CD4-positive, alpha-beta T cell treated with Interleukin-6 at 100 ng/mL for 8 hours (primary cell): ENCODE measurements at regions not wholly inside any gene's neighbourhood (a gene's known extent, or its start where the extent isn't known, plus 50 kb on each side); places are given as distances from the start of the nearest gene placed in this dataset.

ENCODE experiments used
- DNase-seq: peaks from one replicate; pipeline ENCODE4 v3.0.0-alpha.2; 2020; ENCODE audit warnings: mixed read lengths, low spot score

DNA sequence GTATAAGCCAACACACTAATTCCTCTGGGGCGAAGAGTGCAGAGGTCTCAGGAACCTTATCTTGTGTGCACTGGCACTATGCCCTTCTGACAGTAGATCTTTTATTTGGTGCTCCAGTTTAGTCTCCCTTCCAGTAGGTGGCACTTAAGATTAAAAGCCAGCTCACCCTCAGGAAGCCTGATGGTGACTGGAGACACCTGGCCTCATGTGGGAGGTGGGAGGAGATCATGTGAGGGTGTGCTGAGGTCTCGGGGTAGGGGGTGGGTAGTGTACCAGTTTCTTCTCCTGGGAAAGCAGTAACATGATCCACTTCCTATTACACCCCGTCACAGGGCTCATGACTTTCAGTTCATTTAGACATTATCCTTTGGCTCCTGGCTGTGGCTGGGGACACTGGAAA lies 654.9 kb downstream of the ADCYAP1 start:
- DNase-seq: no peak

DNA sequence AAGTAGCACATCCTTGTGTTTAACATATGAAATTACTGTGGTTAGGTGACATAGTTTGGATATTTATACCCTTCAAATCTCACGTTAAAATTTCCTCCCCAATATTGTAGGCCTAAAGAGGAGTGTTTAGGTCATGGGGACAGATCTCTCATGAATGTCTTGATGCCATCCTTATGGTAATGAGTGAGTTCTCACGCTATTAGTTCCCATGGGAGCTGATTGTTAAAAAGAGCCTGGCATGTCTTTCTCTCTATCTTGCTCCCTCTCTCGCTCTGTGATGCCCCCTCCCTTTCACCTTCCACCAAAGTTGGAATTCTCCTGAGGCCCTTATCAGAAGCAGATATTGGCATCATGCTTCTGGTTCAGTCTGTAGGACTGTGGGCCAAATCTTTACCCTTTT lies 660.1 kb downstream of the ADCYAP1 start:
- no peak for DNase-seq

DNA sequence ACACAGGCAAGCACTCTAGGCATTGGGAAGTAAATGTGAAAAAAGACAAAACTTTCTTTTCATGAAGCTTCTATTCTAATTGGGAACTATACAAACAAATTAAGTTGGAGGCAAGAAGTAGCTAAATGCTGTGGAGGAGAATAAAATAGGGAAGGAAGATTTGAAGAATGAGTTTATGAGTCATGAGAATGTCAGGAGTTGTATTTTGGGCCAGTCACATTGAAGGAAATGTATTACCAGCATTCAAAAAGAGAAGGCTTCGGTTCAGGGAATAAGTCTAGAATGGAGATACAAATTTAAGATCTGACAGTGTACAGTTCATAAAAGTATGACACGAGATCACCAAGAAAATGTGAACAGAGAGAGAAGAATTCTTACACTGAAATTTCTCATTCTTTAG lies 666.5 kb downstream of the ADCYAP1 start:
- DNase-seq: no peak

DNA sequence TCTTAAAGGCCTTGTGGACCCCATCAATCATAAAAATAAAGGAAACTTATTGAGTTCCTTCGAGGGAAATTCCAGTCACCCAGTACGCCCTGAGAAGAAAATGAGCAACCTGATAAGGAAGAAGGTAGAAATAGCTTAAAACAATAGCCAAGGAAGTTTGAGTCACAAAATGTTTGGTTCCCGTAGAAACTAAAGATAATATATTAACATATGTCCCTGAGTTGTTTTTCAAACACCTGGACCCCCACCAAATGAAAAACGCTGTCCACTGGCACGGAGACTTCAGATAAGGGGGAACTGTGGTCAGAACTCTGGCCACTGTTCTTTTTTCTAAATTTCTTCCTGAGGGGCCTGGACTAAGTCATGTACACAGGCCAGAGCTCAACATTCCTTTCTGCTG lies 669.1 kb downstream of the ADCYAP1 start:
- DNase-seq: no peak

DNA sequence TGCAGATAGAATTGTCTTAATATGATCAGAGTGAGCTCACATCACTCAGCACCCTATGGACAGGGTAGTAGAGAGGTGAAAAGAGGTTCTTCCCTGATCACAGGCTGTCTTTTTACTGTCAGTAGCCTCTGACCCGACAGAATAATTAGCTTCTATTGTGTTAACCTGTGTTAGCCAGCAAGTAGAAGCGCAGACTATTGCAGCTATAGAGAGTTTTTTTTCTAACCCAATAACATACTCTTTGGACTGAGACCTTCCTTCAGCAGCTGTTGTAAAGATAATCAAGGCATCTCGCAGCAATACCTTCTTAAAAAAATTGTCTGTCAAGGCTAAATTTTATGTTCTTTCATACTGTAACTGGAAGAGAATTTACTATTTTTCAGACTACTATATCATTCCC lies 670.4 kb downstream of the ADCYAP1 start:
- DNase-seq: no peak

DNA sequence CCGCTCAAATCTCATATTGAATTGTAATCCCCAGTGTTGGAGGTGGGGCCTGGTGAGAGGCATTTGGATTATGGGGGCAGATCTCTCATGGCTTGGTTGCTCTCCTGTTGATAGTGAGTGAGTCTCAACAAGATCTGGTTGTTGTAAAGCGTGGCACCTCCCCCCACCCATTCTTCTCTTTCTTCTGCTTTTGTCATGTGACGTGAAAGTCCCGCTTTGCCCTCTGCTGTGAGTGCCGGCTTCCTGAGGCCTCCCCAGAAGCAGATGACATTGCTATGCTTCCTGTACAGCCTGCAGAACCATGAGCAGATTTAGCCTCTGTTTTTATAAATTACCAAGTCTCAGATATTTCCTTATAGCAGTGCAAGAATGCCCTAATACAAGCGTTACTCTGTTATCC lies 673.8 kb downstream of the ADCYAP1 start:
- DNase-seq: no peak

DNA sequence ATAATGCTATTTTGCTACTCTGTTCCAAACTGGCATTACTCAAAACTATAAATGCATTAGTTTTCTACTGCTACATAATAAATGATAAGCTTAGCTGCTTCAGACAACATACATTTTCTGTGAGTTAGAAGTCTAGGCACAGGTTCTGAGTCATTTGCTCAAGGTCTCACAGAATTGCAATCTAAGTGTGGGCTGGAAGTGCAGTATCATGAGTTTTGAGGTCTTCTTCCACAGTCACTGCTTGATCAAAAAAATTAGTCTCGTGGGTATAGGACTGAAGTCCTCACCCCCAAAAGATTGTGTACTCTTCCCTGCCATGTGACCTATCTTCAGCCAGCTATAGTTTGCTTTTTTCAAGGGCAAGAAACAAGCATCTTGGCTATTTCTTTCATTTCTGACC lies 676.9 kb downstream of the ADCYAP1 start:
- no peak for DNase-seq

DNA sequence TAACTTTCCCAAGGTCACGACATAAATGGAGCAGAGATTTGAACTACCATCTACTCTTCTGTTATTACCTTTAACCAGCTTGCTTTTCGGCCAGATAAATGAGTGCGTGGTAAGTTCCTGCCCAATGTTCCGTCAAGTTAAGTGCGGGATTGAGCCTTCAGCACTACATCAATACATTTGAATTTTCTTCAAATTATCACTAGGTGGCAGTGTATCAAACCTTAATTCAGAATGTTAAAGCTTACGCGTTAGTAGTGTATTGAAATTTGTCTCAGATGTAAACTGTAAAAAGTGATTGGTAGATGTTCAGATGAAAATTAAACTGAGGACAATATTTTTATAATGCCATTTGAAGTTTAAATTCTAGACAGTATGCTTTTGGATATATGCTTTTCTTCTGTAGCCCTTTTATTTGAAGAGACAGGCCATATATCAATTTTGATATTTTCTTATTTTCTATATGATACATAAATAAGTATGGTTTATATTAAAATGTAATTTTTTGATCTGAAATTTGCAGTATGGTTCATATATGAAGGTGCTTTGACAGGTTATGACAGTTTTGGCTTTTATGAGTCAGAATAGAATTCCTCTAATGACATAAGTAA lies 681.3 kb downstream of the ADCYAP1 start:
- DNase-seq: no peak

DNA sequence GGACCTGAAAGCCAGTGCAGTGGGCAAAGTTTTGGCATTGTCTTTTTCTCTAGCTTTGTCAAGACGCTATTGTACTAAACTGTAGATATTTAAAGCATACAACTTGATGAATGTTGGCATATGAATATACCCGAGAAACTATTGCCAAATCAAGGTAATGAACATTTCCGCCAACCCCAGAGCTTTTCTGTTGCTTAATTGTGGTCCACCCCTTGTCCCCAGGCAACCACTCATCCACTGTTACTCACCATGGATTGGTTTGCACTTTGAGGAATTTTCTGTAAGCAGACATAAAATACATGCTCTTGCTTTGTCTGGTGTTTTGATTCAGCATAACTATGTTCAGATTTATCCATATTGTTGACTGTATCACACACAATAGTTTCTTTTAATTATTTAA lies 688.4 kb downstream of the ADCYAP1 start:
- DNase-seq: no peak

DNA sequence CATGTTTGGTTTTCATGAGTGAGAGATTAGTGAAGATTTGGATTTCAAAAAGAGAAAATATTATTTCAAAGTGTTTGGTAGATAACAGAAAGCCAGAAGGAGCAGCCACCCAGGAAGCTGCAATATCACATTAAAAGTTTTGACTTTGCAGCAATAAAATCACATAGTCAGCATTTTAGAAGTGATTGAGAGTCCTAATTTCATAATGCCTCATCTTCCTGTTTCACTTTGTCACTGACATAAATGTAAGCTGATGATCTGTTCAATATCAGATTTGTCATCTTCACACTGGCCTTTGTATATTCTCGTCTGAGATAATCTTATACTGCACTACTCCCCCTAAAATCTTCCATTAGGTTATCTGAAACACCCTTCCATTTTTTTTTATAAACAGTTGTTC lies 690.5 kb downstream of the ADCYAP1 start:
- no peak for DNase-seq

DNA sequence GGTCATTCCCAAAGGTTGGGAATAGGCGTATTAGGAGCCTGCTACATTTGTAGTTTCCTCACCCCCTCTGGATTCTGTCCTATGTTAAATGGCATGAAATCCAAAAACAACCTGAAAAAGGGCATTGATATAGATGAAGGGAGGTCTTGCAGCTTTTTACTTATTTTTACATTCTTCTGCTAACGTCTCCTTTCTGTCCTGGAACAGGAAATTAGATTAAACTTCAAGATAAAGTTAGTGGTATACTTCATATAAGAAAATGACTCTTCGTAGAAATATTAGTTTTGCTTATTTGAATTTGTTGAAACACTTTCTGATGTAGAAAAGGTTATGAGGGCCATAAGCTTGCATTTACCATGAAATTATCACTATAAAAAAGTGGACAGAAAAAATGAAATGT lies 694.5 kb downstream of the ADCYAP1 start:
- no peak for DNase-seq

DNA sequence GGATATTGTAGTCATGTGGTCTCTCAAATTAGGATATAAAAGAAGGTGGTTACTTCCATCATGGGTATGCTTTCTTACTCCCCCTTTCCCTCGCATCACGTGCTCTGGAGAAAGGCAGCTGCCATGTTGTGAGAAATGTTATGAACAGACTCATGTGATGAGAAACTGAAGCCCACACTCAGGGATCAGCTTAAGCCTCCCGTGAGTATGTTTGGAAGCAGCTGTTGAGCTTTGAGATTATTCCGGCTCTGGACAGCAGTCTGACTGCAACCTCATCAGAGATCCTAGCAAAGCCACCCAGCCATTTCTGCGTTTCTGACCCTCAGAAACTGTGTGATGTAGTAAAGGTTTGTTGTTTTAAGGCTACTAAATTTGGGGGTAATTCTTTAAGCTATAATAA lies 700.1 kb downstream of the ADCYAP1 start:
- no peak for DNase-seq

DNA sequence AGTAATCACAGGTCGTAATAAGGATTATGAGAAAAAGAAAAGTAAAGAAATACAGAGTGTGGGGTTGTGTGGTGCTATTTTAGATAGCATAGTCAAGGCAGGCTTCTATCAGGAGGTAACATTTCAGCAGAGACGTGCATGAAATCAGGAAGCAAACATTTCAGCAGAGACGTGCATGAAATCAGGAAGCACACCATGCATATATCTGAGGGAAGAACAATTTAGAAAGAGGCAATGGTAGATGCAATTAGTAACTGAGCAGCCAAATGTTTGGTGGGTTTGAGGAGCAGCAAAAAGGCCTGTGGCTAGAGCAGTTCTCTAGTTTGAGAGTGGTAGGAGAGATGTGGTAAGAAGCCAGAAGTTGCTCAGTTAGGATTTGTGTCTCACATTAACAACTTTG lies 713.7 kb downstream of the ADCYAP1 start:
- no peak for DNase-seq

DNA sequence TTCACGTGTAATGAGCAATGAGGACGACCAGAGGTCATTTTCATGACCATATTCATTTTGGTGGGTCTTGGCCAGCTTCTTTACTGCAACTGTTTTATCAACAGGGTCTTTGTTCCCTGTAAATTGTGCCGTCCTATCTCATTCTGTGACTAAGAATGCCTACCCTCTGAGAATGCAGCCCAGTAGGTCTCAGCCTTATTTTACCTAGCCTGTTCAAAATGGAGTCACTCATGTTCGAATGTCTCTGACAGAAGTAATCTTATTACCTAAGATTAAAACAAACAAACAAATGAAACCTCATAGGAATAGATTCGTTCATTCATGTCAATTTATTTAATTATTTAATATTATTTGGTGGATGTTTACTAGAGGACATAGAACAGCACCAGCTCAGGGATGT lies 714.8 kb downstream of the ADCYAP1 start:
- DNase-seq: no peak

DNA sequence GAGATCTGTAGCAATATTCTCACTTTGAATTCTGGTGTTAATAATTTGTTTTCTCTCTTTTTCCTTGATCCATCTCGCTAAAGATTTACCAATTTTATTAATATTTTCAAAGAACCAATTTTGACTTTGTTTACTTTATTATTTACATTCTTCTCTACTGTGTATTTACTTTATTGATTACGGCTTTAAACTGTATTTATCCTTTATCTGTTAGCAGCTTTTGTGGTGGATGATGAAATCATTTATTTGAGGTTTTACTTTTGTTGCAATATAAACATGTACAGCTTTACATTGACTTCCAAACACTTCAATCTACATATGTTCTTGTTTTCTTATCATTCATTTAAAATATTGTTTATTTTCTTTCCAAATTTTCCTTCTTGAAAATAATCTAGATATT lies 719.9 kb downstream of the ADCYAP1 start:
- no peak for DNase-seq

DNA sequence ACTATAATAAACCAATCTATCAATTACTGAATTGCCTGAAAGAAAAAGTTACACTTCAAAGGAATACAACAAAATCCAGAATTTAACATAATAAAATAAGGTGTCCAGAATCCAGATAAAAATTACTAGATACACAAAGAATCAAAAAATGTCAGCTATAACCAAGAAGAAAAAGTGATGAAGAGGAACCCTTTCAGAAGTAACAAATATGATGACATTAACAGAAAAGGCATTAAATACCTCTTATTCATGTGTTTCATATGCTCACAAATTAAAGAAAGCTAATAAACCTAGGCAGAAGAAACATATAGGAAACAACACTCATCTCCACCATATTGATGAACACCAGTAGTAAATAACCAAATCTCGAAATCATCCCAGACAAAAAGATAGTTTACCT lies 722.8 kb downstream of the ADCYAP1 start:
- DNase-seq: no peak

DNA sequence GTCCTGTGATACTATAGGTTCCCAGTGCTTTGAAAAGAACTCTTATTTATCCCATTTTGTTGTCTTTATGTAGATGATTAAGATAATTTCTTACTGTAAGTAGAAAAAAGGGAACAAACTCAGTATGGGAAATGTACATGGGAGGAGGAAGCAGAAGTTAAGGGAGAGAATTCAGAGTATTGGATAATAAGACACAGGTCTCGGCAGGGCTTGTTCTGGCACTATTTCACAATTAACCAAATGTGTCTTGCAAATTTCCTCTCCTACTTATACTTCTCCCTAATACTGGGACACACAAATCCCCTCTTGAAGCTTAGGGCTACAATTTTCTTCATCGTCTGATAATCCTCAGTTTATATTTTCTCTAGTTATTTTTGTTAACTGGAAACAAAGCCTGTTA lies 744.0 kb downstream of the ADCYAP1 start:
- no peak for DNase-seq

DNA sequence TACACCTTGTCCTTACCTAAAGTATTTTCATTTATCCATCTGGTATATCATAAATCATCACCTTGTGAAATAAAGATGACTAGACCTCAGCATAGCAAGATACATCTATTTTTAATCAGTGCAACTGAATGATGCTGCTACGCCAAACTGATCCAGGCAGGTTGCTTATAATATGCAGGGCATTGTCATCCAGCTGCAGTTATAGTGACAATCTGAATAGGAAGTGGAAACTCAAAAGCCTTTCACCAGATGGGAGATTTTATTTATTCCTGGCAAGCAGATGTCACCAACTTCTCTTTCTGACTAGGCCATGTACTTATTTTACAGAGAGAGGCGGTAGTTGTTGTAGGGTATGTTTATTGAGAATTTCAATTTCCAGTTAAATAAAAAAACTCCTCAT lies 747.3 kb downstream of the ADCYAP1 start:
- DNase-seq: no peak

DNA sequence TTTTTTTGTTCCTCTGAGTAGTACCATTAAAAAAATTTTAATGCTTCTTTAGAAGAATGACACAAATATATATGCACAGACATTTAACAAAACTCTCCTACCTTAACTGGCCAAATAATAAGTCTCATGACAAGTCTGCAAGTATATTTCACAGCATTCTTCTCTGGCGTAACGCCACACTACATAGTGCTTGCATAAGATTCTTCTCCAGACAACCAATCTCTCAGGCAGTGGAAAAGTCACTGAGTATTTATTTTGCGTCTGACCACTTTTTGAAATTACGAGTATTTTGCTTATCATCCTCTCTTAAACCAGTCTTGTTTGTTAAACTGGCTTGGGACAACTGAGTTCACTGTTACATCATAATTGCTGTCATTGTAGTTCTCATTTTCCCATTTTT lies 749.2 kb downstream of the ADCYAP1 start:
- no peak for DNase-seq

DNA sequence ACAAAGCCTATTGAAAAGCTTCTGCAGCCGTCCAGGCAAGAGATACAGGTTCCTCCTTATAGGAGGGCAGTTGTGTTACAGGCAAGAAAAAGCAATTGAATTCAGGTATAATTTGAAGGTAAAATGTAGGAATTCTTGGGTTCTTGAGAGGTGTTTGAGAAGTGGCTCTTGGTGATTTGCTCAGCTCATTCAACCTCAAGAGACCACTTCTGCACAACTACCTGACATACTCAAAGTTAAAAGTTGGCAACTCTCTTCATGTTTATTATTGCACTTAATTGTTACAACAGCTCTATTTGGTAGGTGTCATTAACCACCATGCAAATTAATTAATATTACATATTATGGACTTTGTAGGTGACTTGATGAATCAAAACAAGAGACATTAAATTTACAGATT lies 753.2 kb downstream of the ADCYAP1 start:
- DNase-seq: no peak

DNA sequence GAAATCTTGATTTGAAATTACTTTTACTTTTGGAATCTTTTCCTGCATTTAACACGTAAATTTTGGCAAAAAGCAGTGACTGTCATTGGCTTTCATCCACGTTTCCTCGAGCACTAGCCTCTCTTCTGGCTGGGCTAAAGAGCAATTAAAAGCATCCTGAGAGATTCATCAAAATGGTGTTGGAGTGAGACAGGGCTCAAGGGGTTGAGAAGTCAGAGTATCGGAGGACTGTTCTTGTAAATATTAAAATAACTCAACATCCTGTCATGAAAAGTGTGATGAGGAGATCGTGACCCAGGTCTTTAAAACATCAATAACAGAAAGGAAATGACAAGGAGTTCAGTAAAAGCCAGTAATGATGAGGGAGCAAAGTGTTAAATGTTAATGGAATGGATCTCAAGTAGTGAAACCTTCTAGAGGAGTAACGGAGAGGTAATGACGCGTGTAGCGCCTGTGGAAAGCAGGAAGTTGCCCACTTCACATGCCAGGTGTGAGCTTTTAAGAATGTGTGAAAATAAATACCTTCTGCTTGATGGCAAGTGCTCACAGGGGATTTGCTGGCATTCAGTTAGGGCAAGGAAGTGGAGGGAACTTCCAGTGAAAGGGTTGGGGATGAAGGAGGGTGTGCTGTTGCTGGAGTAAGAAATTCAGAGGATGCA lies 754.4 kb downstream of the ADCYAP1 start:
- DNase-seq: no peak

DNA sequence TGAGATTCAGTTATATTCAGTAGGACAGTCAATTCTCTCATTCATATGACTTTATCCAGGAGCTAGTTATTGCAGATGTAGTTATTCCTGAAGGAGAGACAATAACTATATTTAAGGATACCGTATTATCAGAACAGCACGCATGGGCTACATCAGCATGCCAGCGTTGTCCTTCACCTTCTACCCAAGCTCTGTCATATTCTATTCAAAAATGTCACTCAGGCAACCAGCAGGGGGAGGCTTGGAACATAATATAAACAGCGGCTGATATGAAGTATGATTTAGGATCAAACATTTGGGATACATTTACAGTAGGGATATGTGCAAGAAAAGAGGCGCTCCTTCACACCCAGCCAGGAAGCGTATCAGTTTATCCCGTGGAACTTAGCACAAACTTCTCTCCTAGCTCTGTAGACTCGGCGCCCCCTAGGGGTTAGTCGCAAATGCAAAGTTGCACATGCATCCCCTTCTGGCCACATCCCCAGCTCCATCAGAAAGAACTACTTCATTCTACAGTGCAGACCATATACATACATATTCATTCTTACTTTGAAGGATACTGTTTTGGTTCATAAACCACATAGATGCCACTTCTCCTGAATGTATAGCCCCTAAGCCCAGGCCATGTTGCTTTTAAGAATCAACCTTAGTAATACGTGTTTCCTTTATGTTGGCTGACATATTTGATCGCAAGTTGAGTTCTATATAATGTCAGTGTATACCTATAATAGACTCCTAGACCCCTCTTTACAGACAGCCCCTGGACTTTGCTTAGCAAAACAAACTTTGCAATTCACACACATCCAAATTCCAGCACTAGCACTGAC lies 759.4 kb downstream of the ADCYAP1 start:
- DNase-seq: peak; percentile 1

DNA sequence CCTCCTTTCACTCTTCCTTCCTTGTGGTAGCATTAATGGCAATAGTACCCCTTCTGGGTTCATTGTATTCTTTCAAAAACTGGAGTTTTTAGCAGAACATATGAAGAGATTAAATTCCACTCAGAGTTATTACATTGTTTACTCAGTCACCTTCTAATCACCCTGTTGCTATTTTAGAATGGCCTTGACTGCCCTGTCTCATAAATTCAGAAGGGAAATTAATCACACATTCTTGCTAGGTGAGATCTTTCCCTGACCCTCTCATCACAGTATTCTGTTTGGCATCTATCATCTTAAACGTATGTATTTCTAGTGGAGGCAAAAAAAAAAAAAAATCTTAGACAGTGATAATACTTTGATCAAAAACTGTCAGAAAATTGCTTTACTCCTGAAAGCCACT lies 760.4 kb downstream of the ADCYAP1 start:
- no peak for DNase-seq

DNA sequence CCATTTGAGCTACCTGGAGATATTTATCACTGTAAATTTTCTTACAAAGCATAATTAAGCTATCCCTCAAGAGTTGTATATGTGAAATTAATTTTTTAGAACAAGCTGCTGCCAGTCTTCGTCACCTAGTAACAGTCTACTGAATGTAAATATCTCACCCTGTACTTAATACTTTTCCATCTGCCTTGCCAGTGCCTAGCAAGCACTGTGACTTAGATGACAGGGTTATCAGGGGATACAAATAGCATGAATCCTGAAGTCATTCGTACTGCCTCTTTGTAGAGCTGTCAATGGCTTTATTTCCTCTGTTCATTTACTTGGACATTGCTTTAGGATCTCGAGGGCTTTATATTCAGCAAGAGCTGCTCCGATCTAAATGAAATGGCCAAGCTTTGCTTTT lies 763.6 kb downstream of the ADCYAP1 start:
- no peak for DNase-seq
